PC-9 (cell line): ENCODE measurements at regions not wholly inside any gene's neighbourhood (a gene's known extent, or its start where the extent isn't known, plus 50 kb on each side); places are given as distances from the start of the nearest gene placed in this dataset.

Experiments
- BruUV-seq: library from RNA; stranded (reverse); fragments of 400-500 nt; replicated peaks from 2 replicates; lab custom pipeline; 2021; lab: Mats Ljungman, UMichigan
- CTCF ChIA-PET: fragments of 300-600 bp; sonication (Branson Sonifier 250); formaldehyde crosslinking; loops from one replicate; lab custom pipeline; 2022; ENCODE audit warnings: antibody characterized with exemption; lab: Charles Lee
- POLR2A ChIA-PET: fragments of 300-600 bp; sonication (Branson Sonifier 250); formaldehyde crosslinking; loops from one replicate; lab custom pipeline; 2022; ENCODE audit warnings: antibody characterized with exemption; ENCODE audit not compliant: unreplicated experiment; lab: Charles Lee
- DNase-seq, 2 experiments: peaks; one replicate each; pipeline versions ENCODE4 v3.0.0 to v3.0.0-alpha.2; 2015 to 2022; ENCODE audit warnings: mixed read lengths in 1 of 2
- H2AFZ ChIP-seq: fragments of 200-600 bp; sonication (generic); 2 replicates; pipeline ENCODE4 v1.8.1; 2017; ENCODE audit warnings: antibody characterized with exemption
- H3F3A ChIP-seq: fragments of 200-600 bp; sonication (generic); 2 replicates; pipeline ENCODE4 v1.8.1; 2017; ENCODE audit warnings: antibody characterized with exemption, mild to moderate bottlenecking, low read depth; ENCODE audit not compliant: insufficient read depth
- H3K27ac ChIP-seq: fragments of 200-600 bp; sonication (generic); 2 replicates; pipeline ENCODE4 v1.6.1; 2016; ENCODE audit warnings: mixed run types
- H3K27me3 ChIP-seq: fragments of 200-600 bp; sonication (generic); 2 replicates; pipeline ENCODE4 v1.6.1; 2016; ENCODE audit warnings: low read depth, mixed run types; ENCODE audit not compliant: insufficient read depth
- H3K36me3 ChIP-seq: fragments of 200-600 bp; sonication (generic); 2 replicates; pipeline ENCODE4 v1.6.1; 2016; ENCODE audit warnings: low read depth, mixed run types
- H3K4me1 ChIP-seq: fragments of 200-600 bp; sonication (generic); replicated peaks from 2 replicates; pipeline ENCODE4 v1.6.1; 2016; ENCODE audit warnings: mixed run types; ENCODE audit not compliant: insufficient read depth
- H3K4me2 ChIP-seq: fragments of 200-600 bp; sonication (generic); 2 replicates; pipeline ENCODE4 v1.6.1; 2017; ENCODE audit warnings: mixed run types
- H3K4me3 ChIP-seq: fragments of 200-600 bp; sonication (generic); 2 replicates; pipeline ENCODE4 v1.6.1; 2016; ENCODE audit warnings: mixed run types
- H3K79me2 ChIP-seq: fragments of 200-600 bp; sonication (generic); 2 replicates; pipeline ENCODE4 v1.6.1; 2017; ENCODE audit warnings: low read depth, mixed run types
- H3K9me2 ChIP-seq: fragments of 200-600 bp; sonication (generic); 2 replicates; pipeline ENCODE4 v1.8.1; 2017; ENCODE audit warnings: mild to moderate bottlenecking; ENCODE audit not compliant: insufficient read depth
- H3K9me3 ChIP-seq: fragments of 200-600 bp; sonication (generic); 2 replicates; pipeline ENCODE4 v1.8.1; 2016; ENCODE audit warnings: low read depth; ENCODE audit not compliant: insufficient read depth
- H4K20me1 ChIP-seq: fragments of 200-600 bp; sonication (generic); 2 replicates; pipeline ENCODE4 v1.8.1; 2017; ENCODE audit not compliant: insufficient read depth
- CTCF ChIP-seq: fragments of 200-600 bp; sonication (generic); conservative IDR thresholded peaks from 2 replicates; pipeline ENCODE4 v1.6.1; 2017; ENCODE audit warnings: mixed run types, antibody characterized with exemption, mild to moderate bottlenecking, moderate library complexity
- EZH2 ChIP-seq: fragments of 200-600 bp; sonication (generic); IDR thresholded peaks from 2 replicates; pipeline ENCODE4 v1.8.0; 2017; ENCODE audit warnings: antibody characterized with exemption, low read depth
- intact Hi-C: fragments of 100-400 bp; cut with micrococcal nuclease; formaldehyde crosslinking; loops from one replicate; pipeline ENCODE4 v1.10.0; 2022; ENCODE audit not compliant: unreplicated experiment

DNA sequence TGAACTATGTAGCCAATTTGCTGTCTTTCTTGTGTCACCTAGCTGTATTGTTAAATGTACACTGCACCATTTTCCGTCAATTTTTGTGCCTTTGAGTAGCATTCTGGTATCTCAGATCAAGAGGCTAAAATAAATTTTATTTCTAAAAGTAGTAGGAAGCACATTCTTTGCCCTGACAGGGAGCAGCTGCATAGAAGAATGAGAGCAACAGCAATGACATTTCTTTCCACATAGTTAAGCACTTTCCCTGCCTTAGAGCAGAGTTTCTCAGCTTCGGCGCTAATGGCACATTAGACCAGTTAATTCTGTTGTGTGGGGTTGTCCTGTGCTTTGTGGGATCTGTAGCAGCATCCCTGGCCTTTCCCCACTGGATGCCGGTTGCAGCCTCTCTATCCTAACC, 173.9 kb downstream of the CHIC2 start:
- Histone ChIP-seq H3K79me2 (no peaks in the 10 kb centered on the region), H3F3A (no peaks in the 10 kb centered on the region), H3K27me3 (no peaks in the 10 kb centered on the region), H3K4me1 (no peaks in the 10 kb centered on the region), H4K20me1 (no peaks in the 10 kb centered on the region), H3K9me2 (no peaks in the 10 kb centered on the region), H2AFZ (no peak overlapping the region), H3K4me2 (no peak overlapping the region), H3K36me3 (no peaks in the 10 kb centered on the region), H3K4me3 (no peak overlapping the region), H3K27ac (no peak overlapping the region), H3K9me3 (no peaks in the 10 kb centered on the region)
- ChIA-PET CTCF (no interaction called here), POLR2A (no interaction called here)
- BruUV-seq = no TSS peak
- DNase-seq = no peak
- intact Hi-C loops = no loop called here
- TF ChIP-seq CTCF = no peak
- no peak for TF ChIP-seq EZH2

DNA sequence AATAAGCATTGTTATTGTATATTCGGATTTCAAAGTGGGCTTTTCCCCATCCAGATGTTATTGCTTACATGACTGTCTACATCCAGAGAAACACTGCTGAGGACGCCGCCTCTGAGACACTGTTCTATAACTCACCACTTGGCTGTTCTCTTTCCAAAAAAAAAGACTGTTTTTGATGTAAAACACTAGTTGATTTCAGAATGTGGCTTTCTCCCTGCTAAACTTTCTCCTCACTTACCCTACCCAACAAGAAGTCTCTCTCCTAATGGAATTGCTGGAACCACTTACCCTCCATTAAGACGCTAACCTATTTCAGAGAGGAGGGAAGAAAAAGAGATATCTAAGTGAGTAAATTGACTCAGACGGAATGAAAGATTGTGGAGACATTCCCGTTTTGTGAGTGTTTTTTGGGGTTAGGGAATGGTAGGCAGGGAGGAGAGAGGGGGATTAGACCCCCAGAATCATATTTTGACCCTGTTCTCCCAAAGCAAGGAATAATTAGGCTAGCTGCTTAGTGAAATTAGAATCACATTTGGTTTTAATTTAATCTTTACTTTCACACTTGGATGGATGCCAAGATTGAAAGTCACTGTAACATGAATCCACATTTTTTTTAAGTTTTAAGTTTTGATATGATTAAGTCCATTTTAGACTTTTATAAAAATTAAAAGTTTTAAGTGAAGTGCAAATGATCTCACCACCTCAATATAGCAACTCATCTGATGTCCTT, 174.9 kb downstream of the CHIC2 start:
- H3K36me3 ChIP-seq = no peaks in the 10 kb centered on the region
- no peaks in the 10 kb centered on the region for H4K20me1 ChIP-seq
- BruUV-seq = no TSS peak
- no peaks in the 10 kb centered on the region for H3F3A ChIP-seq
- intact Hi-C loops = no loop called here
- DNase-seq = no peak
- no peak overlapping the region for H3K27ac ChIP-seq
- H3K4me3 ChIP-seq = no peak overlapping the region
- no peaks in the 10 kb centered on the region for H3K4me1 ChIP-seq
- H3K27me3 ChIP-seq = no peaks in the 10 kb centered on the region
- no peak for TF ChIP-seq CTCF
- TF ChIP-seq EZH2 = no peak
- no peaks in the 10 kb centered on the region for H3K79me2 ChIP-seq
- H3K4me2 ChIP-seq = no peak overlapping the region
- H3K9me3 ChIP-seq = no peaks in the 10 kb centered on the region
- no peak overlapping the region for H2AFZ ChIP-seq
- H3K9me2 ChIP-seq = no peaks in the 10 kb centered on the region
- POLR2A ChIA-PET = no interaction called here
- CTCF ChIA-PET = no interaction called here

DNA sequence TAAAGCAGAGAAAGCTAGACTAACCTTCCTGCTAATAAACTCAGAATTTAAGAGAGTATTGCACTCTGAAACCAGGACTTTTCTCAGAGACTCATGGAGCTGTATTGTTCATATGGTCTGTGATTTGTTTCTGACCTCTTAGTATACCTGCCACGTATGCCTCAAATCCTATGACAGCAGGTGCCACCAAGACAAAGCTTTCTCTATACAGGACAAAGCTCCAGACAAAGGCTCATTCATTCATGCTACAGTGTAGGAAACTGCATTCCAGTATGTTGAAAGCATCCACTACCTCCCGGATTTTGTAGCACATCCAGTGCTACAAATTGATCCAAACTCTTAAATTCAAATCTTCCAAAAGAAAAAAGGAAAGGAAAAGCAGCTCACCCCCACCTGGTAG, 178.3 kb downstream of the CHIC2 start:
- no peaks in the 10 kb centered on the region for H3K79me2 ChIP-seq
- no peaks in the 10 kb centered on the region for H3K4me1 ChIP-seq
- no peaks in the 10 kb centered on the region for H3K9me2 ChIP-seq
- no TSS peak for BruUV-seq
- no peak overlapping the region for H3K4me2 ChIP-seq
- no peaks in the 10 kb centered on the region for H3K27me3 ChIP-seq
- H3K36me3 ChIP-seq = no peaks in the 10 kb centered on the region
- no peaks in the 10 kb centered on the region for H4K20me1 ChIP-seq
- TF ChIP-seq CTCF = no peak
- intact Hi-C loops = no loop called here
- no peak overlapping the region for H2AFZ ChIP-seq
- no peaks in the 10 kb centered on the region for H3K9me3 ChIP-seq
- POLR2A ChIA-PET = no interaction called here
- no peak overlapping the region for H3K4me3 ChIP-seq
- CTCF ChIA-PET = no interaction called here
- H3K27ac ChIP-seq = no peak overlapping the region
- H3F3A ChIP-seq = no peaks in the 10 kb centered on the region
- no peak for DNase-seq
